A549 (cell line): ENCODE measurements at regions not wholly inside any gene's neighbourhood (a gene's known extent, or its start where the extent isn't known, plus 50 kb on each side); places are given as distances from the start of the nearest gene placed in this dataset.

Source experiments
- ATAC-seq, 2 experiments: fragments of 200-7000 bp in 1 of 2; fragments of >200 bp in 1 of 2; cut with Nextera tagmentation in 1 of 2; cut with Tn5 transposase in 1 of 2; 3 replicates each; pipeline versions ENCODE4 v1.8.0 to v1.9.1; 2018 to 2020; ENCODE audit warnings: mild to moderate bottlenecking in 1 of 2, moderate library complexity in 1 of 2
- CTCF ChIA-PET: fragments of 300-600 bp; sonication (Branson Sonifier 250); formaldehyde crosslinking; extraction: SDS; loops from one replicate; lab custom pipeline; 2021; ENCODE audit warnings: antibody characterized with exemption, inconsistent platforms; lab: Yijun Ruan, JAX
- POLR2A ChIA-PET: fragments of 350-600 bp; formaldehyde crosslinking; extraction: SDS; loops from one replicate; lab custom pipeline; 2021; ENCODE audit warnings: antibody characterized with exemption, inconsistent platforms; lab: Yijun Ruan, JAX
- DNase-seq, 2 experiments: peaks; one replicate each; pipeline versions ENCODE4 v3.0.0 to v3.0.0-alpha.2; 2011 to 2016; ENCODE audit warnings: low read depth in 1 of 2, low spot score in 1 of 2
- FAIRE-seq: peaks from 2 replicates; lab custom pipeline; 2011; peaks lifted over from hg19 to GRCh38; lab: Jason Lieb, UNC
- H3K27ac ChIP-seq, 2 experiments: fragments of >200 bp; sonication (Bioruptor Twin); formaldehyde crosslinking; 3 replicates each; pipeline ENCODE4 v1.5.1; 2016 to 2017
- H3K4me1 ChIP-seq: fragments of >200 bp; sonication (Bioruptor Twin); formaldehyde crosslinking; 3 replicates; pipeline ENCODE4 v1.6.1; 2016
- H3K4me2 ChIP-seq: fragments of >200 bp; sonication (Bioruptor Twin); formaldehyde crosslinking; 3 replicates; pipeline ENCODE4 v1.6.1; 2016
- H3K4me3 ChIP-seq: fragments of >200 bp; sonication (Bioruptor Twin); formaldehyde crosslinking; 3 replicates; pipeline ENCODE4 v1.5.1; 2016
- H3K9me3 ChIP-seq: fragments of >200 bp; sonication (Bioruptor Twin); formaldehyde crosslinking; 3 replicates; pipeline ENCODE4 v1.6.1; 2016
- ATOH8 ChIP-seq: fragments of 250-450 bp; sonication (Bioruptor Pico); IDR thresholded peaks from 2 replicates; pipeline ENCODE4 v1.5.0; 2020; ENCODE audit warnings: low read depth, mild to moderate bottlenecking, moderate library complexity
- BCL3 ChIP-seq: fragments of >200 bp; sonication (Bioruptor Twin); formaldehyde crosslinking; IDR thresholded peaks from 3 replicates; pipeline ENCODE4 v1.6.1; 2016
- BHLHE40 ChIP-seq: IDR thresholded peaks from 2 replicates; pipeline ENCODE4 v1.6.1; 2012; ENCODE audit warnings: low read depth, low read length, inconsistent platforms
- CBX8 ChIP-seq: fragments of 200-600 bp; sonication (generic); IDR thresholded peaks from 2 replicates; pipeline ENCODE4 v1.6.1; 2016
- E2F6 ChIP-seq: IDR thresholded peaks from 2 replicates; pipeline ENCODE4 v1.6.1; 2012; ENCODE audit warnings: low read depth, borderline replicate concordance
- ELK1 ChIP-seq: fragments of 150-350 bp; IDR thresholded peaks from 2 replicates; pipeline ENCODE4 v1.6.1; 2014; ENCODE audit warnings: low read depth, mild to moderate bottlenecking, low read length
- EP300 ChIP-seq, 2 experiments: fragments of >200 bp; sonication (Bioruptor Twin); formaldehyde crosslinking; IDR thresholded peaks; 2 replicates in 1 of 2; 3 replicates in 1 of 2; pipeline ENCODE4 v1.6.1; 2016 to 2017
- ESRRA ChIP-seq: fragments of 150-350 bp; IDR thresholded peaks from 2 replicates; pipeline ENCODE4 v1.6.1; 2014; ENCODE audit warnings: mild to moderate bottlenecking, low read length, borderline replicate concordance
- FOSB ChIP-seq: fragments of 250-450 bp; sonication (Bioruptor Pico); IDR thresholded peaks from 2 replicates; pipeline ENCODE4 v1.5.0; 2020; ENCODE audit warnings: mild to moderate bottlenecking, moderate library complexity
- FOSL2 ChIP-seq, 2 experiments: fragments of 450-650 bp in 1 of 2; fragments of >200 bp in 1 of 2; sonication (Bioruptor Twin) in 1 of 2; formaldehyde crosslinking; IDR thresholded peaks; 2 replicates each; pipeline versions ENCODE4 v1.5.0 to v1.6.1; 2016 to 2020; ENCODE audit warnings: mild to moderate bottlenecking in 1 of 2, moderate library complexity in 1 of 2
- GATA3 ChIP-seq: IDR thresholded peaks from 2 replicates; pipeline ENCODE4 v1.6.1; 2012; ENCODE audit warnings: borderline replicate concordance
- HES2 ChIP-seq: fragments of >200 bp; sonication (Bioruptor Twin); formaldehyde crosslinking; IDR thresholded peaks from 2 replicates; pipeline ENCODE4 v1.6.1; 2016
- JUNB ChIP-seq: fragments of >200 bp; sonication (Bioruptor Twin); formaldehyde crosslinking; IDR thresholded peaks from 2 replicates; pipeline ENCODE4 v1.6.1; 2016
- KDM1A ChIP-seq: fragments of 200-600 bp; sonication (generic); IDR thresholded peaks from 2 replicates; pipeline ENCODE4 v1.6.1; 2016; ENCODE audit warnings: low read depth, mild to moderate bottlenecking
- KDM5A ChIP-seq: fragments of 200-600 bp; sonication (generic); IDR thresholded peaks from 2 replicates; pipeline ENCODE4 v1.6.1; 2016; ENCODE audit warnings: antibody characterized with exemption, mild to moderate bottlenecking
- MAX ChIP-seq: IDR thresholded peaks from 2 replicates; pipeline ENCODE4 v1.6.1; 2012
- MAZ ChIP-seq: fragments of 150-350 bp; IDR thresholded peaks from 2 replicates; pipeline ENCODE4 v1.6.1; 2014; ENCODE audit warnings: antibody characterized with exemption, low read depth, low read length, borderline replicate concordance
- POLR2AphosphoS2 ChIP-seq: conservative IDR thresholded peaks from 2 replicates; pipeline ENCODE4 v1.6.1; 2012; ENCODE audit warnings: low read length, improper control_type of control experiment, inconsistent platforms
- RNF2 ChIP-seq: fragments of 200-600 bp; sonication (generic); IDR thresholded peaks from 2 replicates; pipeline ENCODE4 v1.6.1; 2016; ENCODE audit warnings: low read depth, mild to moderate bottlenecking, antibody characterized with exemption, moderate library complexity, borderline replicate concordance
- SREBF2 ChIP-seq: fragments of 450-650 bp; IDR thresholded peaks from 2 replicates; pipeline ENCODE4 v1.6.1; 2014; ENCODE audit warnings: mild to moderate bottlenecking, moderate library complexity
- USF2 ChIP-seq: fragments of 450-650 bp; IDR thresholded peaks from 2 replicates; pipeline ENCODE4 v1.6.1; 2014; ENCODE audit warnings: antibody characterized with exemption
- WGBS: methylation state at CpG from one replicate; pipeline ENCODE4 v1.1.6; 2017; ENCODE audit errors: missing lambda C conversion rate; 5-methylcytosine and 5-hydroxymethylcytosine counted together

- ChIA-PET POLR2A (no interaction called here), CTCF (interaction anchor here (0.7 to 2.8 kb wide), 3 partner anchors 67 to 210 kb away, joined by 3 to 9 read pairs (median 4); no protein-coding TSS in a partner anchor)
- Histone ChIP-seq H3K4me3 (no peak overlapping the region), H3K4me1 (peaks cover 7% of the 10 kb centered on the region; the same call in 2 of the 3 replicates), H3K27ac (no peak overlapping the region), H3K9me3 (no peaks in the 10 kb centered on the region), H3K4me2 (no peak overlapping the region)
- FAIRE-seq, result no peak
- TF ChIP-seq GATA3 (no peak), FOSB (CRISPR knock-in tag) (no peak), USF2 (no peak), EP300 (IDR thresholded peaks at IDR 0.05) (no peak), ELK1 (no peak), ESRRA (no peak), BCL3 (no peak), SREBF2 (no peak), RNF2 (no peak), POLR2AphosphoS2 (no peak), KDM5A (no peak), KDM1A (no peak), FOSL2 (IDR thresholded peaks at IDR 0.05) (no peak), FOSL2 (CRISPR knock-in tag; IDR thresholded peaks at IDR 0.05) (no peak), MAZ (no peak), HES2 (no peak), MAX (no peak), ATOH8 (CRISPR knock-in tag) (no peak), E2F6 (no peak)
- DNase-seq, result no peak
- ATAC-seq, result no peak
- 88% methylated on average over 6 of the region's 6 CpGs for WGBS
Measured at GRCh38 chr5:38651806-38652205, 95.4 kb upstream of the LIFR start.

- no peak overlapping the region for H3K4me3 ChIP-seq
- POLR2A ChIA-PET, result no interaction called here
- H3K27ac ChIP-seq, result no peak overlapping the region; a peak in 1 of 6 replicates
- H3K4me2 ChIP-seq, result no peak overlapping the region
- FAIRE-seq, result no peak
- H3K9me3 ChIP-seq, result no peaks in the 10 kb centered on the region
- CTCF ChIA-PET, result interaction anchor here (0.5 kb wide), 1 partner anchor 1241 kb away, joined by 3 read pairs; no protein-coding TSS in a partner anchor
- H3K4me1 ChIP-seq, result peaks cover 7% of the 10 kb centered on the region; the same call in 2 of the 3 replicates
- DNase-seq, result no peak
- 80% methylated on average over 2 of the region's 2 CpGs for WGBS
- no peak for ATAC-seq
- TF ChIP-seq KDM1A (no peak), CBX8 (no peak), JUNB (no peak), BHLHE40 (no peak), USF2 (no peak)
Measured at GRCh38 chr5:38653389-38653788, 96.9 kb upstream of the LIFR start.
